OCI-LY7 (cell line): ENCODE measurements at regions not wholly inside any gene's neighbourhood (a gene's known extent, or its start where the extent isn't known, plus 50 kb on each side); places are given as distances from the start of the nearest gene placed in this dataset.

ENCODE experiments used
- BruUV-seq: library from RNA; stranded (reverse); fragments of 400-500 nt; replicated peaks from 2 replicates; lab custom pipeline; 2021; lab: Mats Ljungman, UMichigan
- CTCF ChIA-PET: fragments of 300-600 bp; sonication (Branson Sonifier 250); formaldehyde crosslinking; loops from one replicate; lab custom pipeline; 2022; ENCODE audit warnings: antibody characterized with exemption; ENCODE audit not compliant: unreplicated experiment; lab: Charles Lee
- POLR2A ChIA-PET: fragments of 300-600 bp; sonication (Branson Sonifier 250); formaldehyde crosslinking; loops from one replicate; lab custom pipeline; 2022; ENCODE audit warnings: antibody characterized with exemption; lab: Charles Lee
- DNase-seq: peaks from one replicate; pipeline ENCODE4 v3.0.0-alpha.2; 2015; ENCODE audit warnings: low spot score
- H2AFZ ChIP-seq: fragments of 200-600 bp; sonication (generic), shearing (Covaris generic); 2 replicates; pipeline ENCODE4 v1.6.1; 2014; ENCODE audit warnings: mild to moderate bottlenecking, antibody characterized with exemption, low read length, moderate library complexity
- H3K27ac ChIP-seq: fragments of 200-600 bp; sonication (generic); 2 replicates; pipeline ENCODE4 v1.5.1; 2014; ENCODE audit warnings: mixed run types, low read depth, mild to moderate bottlenecking, moderate library complexity, low read length, inconsistent platforms; ENCODE audit not compliant: poor library complexity, severe bottlenecking
- H3K36me3 ChIP-seq: fragments of 200-600 bp; sonication (generic); 2 replicates; pipeline ENCODE4 v1.6.1; 2014; ENCODE audit warnings: mild to moderate bottlenecking, antibody characterized with exemption, low read length, moderate library complexity, mixed read lengths; ENCODE audit not compliant: insufficient read depth
- H3K4me1 ChIP-seq: fragments of 200-600 bp; sonication (generic); 2 replicates; pipeline ENCODE4 v1.5.1; 2014; ENCODE audit warnings: mild to moderate bottlenecking, low read length; ENCODE audit not compliant: insufficient read depth, poor library complexity, severe bottlenecking
- H3K4me2 ChIP-seq: fragments of 200-600 bp; sonication (generic); 2 replicates; pipeline ENCODE4 v1.6.1; 2014; ENCODE audit warnings: mild to moderate bottlenecking, low read length
- H3K4me3 ChIP-seq: fragments of 200-600 bp; sonication (generic); 2 replicates; pipeline ENCODE4 v1.5.1; 2014; ENCODE audit warnings: mild to moderate bottlenecking, low read depth, low read length; ENCODE audit not compliant: poor library complexity, severe bottlenecking
- H3K79me2 ChIP-seq: fragments of 200-600 bp; sonication (generic); 2 replicates; pipeline ENCODE4 v1.6.1; 2016; ENCODE audit warnings: low read depth, mild to moderate bottlenecking, low read length, moderate library complexity, mixed read lengths; ENCODE audit not compliant: insufficient read depth
- H3K9me2 ChIP-seq: fragments of 200-600 bp; sonication (generic); 2 replicates; pipeline ENCODE4 v1.6.1; 2016; ENCODE audit warnings: mild to moderate bottlenecking, low read length, mixed read lengths; ENCODE audit not compliant: insufficient read depth
- H3K9me3 ChIP-seq: fragments of 200-600 bp; sonication (generic); 2 replicates; pipeline ENCODE4 v1.6.1; 2014; ENCODE audit warnings: mild to moderate bottlenecking, mixed run types, low read length, mixed read lengths
- H4K20me1 ChIP-seq: fragments of 200-600 bp; sonication (generic); 2 replicates; pipeline ENCODE4 v1.6.1; 2014; ENCODE audit warnings: mild to moderate bottlenecking, antibody characterized with exemption, low read length, moderate library complexity, mixed read lengths; ENCODE audit not compliant: insufficient read depth
- CTCF ChIP-seq: fragments of 200-600 bp; sonication (generic); conservative IDR thresholded peaks from 2 replicates; pipeline ENCODE4 v1.5.1; 2014; ENCODE audit warnings: mild to moderate bottlenecking, antibody characterized with exemption, low read length, moderate library complexity, mixed read lengths
- EZH2phosphoT487 ChIP-seq: fragments of 200-600 bp; sonication (generic); IDR thresholded peaks from 2 replicates; pipeline ENCODE4 v1.6.1; 2018; ENCODE audit warnings: low read depth, borderline replicate concordance, mild to moderate bottlenecking, mixed run types, antibody characterized with exemption, low read length, moderate library complexity, mixed read lengths
- intact Hi-C: fragments of 100-400 bp; cut with micrococcal nuclease; formaldehyde crosslinking; loops from one replicate; pipeline ENCODE4 v1.10.0; 2022; ENCODE audit not compliant: unreplicated experiment

GRCh38 chr13:72346716-72347115 is 380.7 kb downstream of the MZT1 start:
- no peak overlapping the region for H2AFZ ChIP-seq
- H3K27ac ChIP-seq = no peak overlapping the region
- H4K20me1 ChIP-seq = no peaks in the 10 kb centered on the region
- TF ChIP-seq CTCF (no peak), EZH2phosphoT487 (no peak)
- no peaks in the 10 kb centered on the region for H3K9me3 ChIP-seq
- H3K36me3 ChIP-seq = no peaks in the 10 kb centered on the region
- ChIA-PET CTCF (no interaction called here), POLR2A (no interaction called here)
- no peak overlapping the region for H3K4me3 ChIP-seq
- H3K9me2 ChIP-seq = no peaks in the 10 kb centered on the region
- DNase-seq = no peak
- H3K4me1 ChIP-seq = no peaks in the 10 kb centered on the region
- H3K4me2 ChIP-seq = no peak overlapping the region
- no TSS peak for BruUV-seq
- no peaks in the 10 kb centered on the region for H3K79me2 ChIP-seq
- intact Hi-C loops = no loop called here

DNA sequence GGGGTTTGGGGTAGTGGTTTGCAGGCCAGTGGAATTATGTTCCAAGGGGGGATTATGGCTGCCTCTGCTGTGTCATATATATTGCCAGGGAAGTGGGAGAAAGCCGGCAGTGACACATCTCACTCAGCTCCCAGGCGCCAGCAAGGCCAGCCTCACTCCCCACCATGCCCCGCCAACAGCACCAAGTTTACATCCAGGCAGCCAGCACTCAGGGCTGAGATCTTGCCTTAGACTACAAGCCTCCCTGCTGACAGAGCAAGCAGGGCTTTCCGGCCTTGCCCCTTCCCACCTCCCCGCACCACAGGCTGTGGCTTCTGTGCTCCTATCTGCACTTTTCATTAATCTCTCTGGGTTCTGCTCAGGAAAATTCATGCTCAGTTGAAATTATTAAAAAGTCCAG is 385.1 kb downstream of the MZT1 start:
- Histone ChIP-seq H3K4me2 (no peak overlapping the region), H3K79me2 (no peaks in the 10 kb centered on the region), H4K20me1 (no peaks in the 10 kb centered on the region), H3K36me3 (no peaks in the 10 kb centered on the region), H3K4me3 (no peak overlapping the region), H3K9me2 (peaks cover 4% of the 10 kb centered on the region; the same call in 1 of the 2 replicates), H3K4me1 (no peaks in the 10 kb centered on the region), H3K9me3 (no peaks in the 10 kb centered on the region), H2AFZ (no peak overlapping the region), H3K27ac (no peak overlapping the region)
- intact Hi-C loops = no loop called here
- no TSS peak for BruUV-seq
- ChIA-PET POLR2A (interaction anchor here (0.6 kb wide), 1 partner anchor 228 kb away, joined by 3 read pairs; no protein-coding TSS in a partner anchor), CTCF (no interaction called here)
- TF ChIP-seq CTCF (no peak), EZH2phosphoT487 (no peak)
- DNase-seq = no peak

DNA sequence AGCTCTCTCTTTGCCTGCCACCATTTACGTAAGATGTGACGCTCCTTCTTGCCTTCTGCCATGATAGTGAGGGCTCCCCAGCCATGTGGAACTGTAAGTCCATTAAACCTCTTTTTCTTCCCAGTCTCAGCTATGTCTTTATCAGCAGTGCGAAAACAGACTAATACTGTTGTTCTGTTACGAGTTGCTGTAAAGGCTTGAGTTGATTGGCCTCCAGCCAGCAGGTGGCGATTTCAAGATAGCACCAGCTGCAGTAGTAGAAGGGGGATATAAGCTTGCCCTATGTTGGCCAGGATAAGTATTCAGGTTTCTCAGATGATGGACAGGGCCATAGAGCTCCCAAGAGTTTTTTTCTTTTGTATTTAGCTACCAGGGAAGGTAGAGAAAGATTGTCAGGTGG is 385.5 kb downstream of the MZT1 start:
- no peak overlapping the region for H3K27ac ChIP-seq
- TF ChIP-seq CTCF (0 out of 2 replicates have a peak, but pooled peaks have one; percentile 21), EZH2phosphoT487 (no peak)
- POLR2A ChIA-PET = interaction anchor here (0.6 kb wide), 1 partner anchor 229 kb away, joined by 3 read pairs; no protein-coding TSS in a partner anchor
- BruUV-seq = no TSS peak
- intact Hi-C loops = no loop called here
- CTCF ChIA-PET = no interaction called here
- no peaks in the 10 kb centered on the region for H3K79me2 ChIP-seq
- no peaks in the 10 kb centered on the region for H3K4me1 ChIP-seq
- H3K9me3 ChIP-seq = no peaks in the 10 kb centered on the region
- H3K4me3 ChIP-seq = no peak overlapping the region
- DNase-seq = no peak
- H3K4me2 ChIP-seq = no peak overlapping the region
- peaks cover 4% of the 10 kb centered on the region; the same call in 1 of the 2 replicates for H3K9me2 ChIP-seq
- no peak overlapping the region for H2AFZ ChIP-seq
- no peaks in the 10 kb centered on the region for H4K20me1 ChIP-seq
- H3K36me3 ChIP-seq = no peaks in the 10 kb centered on the region
